HepG2 (cell line): ENCODE measurements at regions not wholly inside any gene's neighbourhood (a gene's known extent, or its start where the extent isn't known, plus 50 kb on each side); places are given as distances from the start of the nearest gene placed in this dataset.
A peak's percentile ranks its signal among the peaks of the same experiment; 100 is the strongest.

Source experiments
- ARNTL ChIP-seq: sonication (generic); formaldehyde crosslinking; IDR thresholded peaks from 2 replicates; pipeline ENCODE4 v1.4.0; 2020; ENCODE audit warnings: mild to moderate bottlenecking, missing genetic modification reagents
- HDAC6 ChIP-seq: fragments of 200-600 bp; sonication (generic); IDR thresholded peaks from 2 replicates; pipeline ENCODE4 v1.7.0; 2017; ENCODE audit warnings: mild to moderate bottlenecking, antibody characterized with exemption, low read length, low read depth
- HNRNPLL ChIP-seq: fragments of 200-400 bp; formaldehyde crosslinking; IDR thresholded peaks from 2 replicates; pipeline ENCODE4 v1.6.1; 2017; ENCODE audit warnings: mild to moderate bottlenecking, low read depth, low read length; ENCODE audit not compliant: poor library complexity, severe bottlenecking
- IRX3 ChIP-seq: sonication (generic); formaldehyde crosslinking; IDR thresholded peaks from 2 replicates; pipeline ENCODE4 v1.8.1; 2023; ENCODE audit warnings: mild to moderate bottlenecking, low read depth, missing genetic modification reagents, borderline replicate concordance
- KDM1A ChIP-seq: IDR thresholded peaks from 2 replicates; pipeline ENCODE4 v1.6.1; 2016; ENCODE audit warnings: missing compliant biosample characterization
- KDM3A ChIP-seq: IDR thresholded peaks from 2 replicates; pipeline ENCODE4 v1.6.1; 2018; ENCODE audit warnings: low read depth, missing compliant biosample characterization
- NFE2L1 ChIP-seq: sonication (generic); formaldehyde crosslinking; IDR thresholded peaks from 2 replicates; pipeline ENCODE4 v1.4.0; 2020; ENCODE audit warnings: missing genetic modification reagents, mild to moderate bottlenecking, borderline replicate concordance
- PCBP2 ChIP-seq: fragments of 200-400 bp; formaldehyde crosslinking; optimal IDR thresholded peaks from 2 replicates; pipeline ENCODE3; 2018; ENCODE audit warnings: low read length, low read depth; ENCODE audit not compliant: poor library complexity, severe bottlenecking
- RELA ChIP-seq: sonication (generic); formaldehyde crosslinking; IDR thresholded peaks from 2 replicates; pipeline ENCODE4 v1.4.0; 2020; ENCODE audit warnings: missing genetic modification reagents
- RFX1 ChIP-seq: fragments of 450-650 bp; IDR thresholded peaks from 2 replicates; pipeline ENCODE4 v1.6.1; 2017
- SMYD3 ChIP-seq: sonication (generic); formaldehyde crosslinking; IDR thresholded peaks from 2 replicates; pipeline ENCODE4 v1.8.1; 2023; ENCODE audit warnings: mild to moderate bottlenecking, missing genetic modification reagents
- SRSF9 ChIP-seq: fragments of 200-400 bp; formaldehyde crosslinking; IDR thresholded peaks from 2 replicates; pipeline ENCODE4 v1.6.1; 2018; ENCODE audit warnings: borderline replicate concordance, mild to moderate bottlenecking, low read depth, low read length; ENCODE audit not compliant: insufficient read depth, poor library complexity, severe bottlenecking
- STAG1 ChIP-seq: sonication (generic); formaldehyde crosslinking; IDR thresholded peaks from 2 replicates; pipeline ENCODE4 v1.4.0; 2020; ENCODE audit warnings: missing genetic modification reagents
- ZBTB34 ChIP-seq: sonication (generic); formaldehyde crosslinking; IDR thresholded peaks from 2 replicates; pipeline ENCODE4 v1.8.0; 2022; ENCODE audit warnings: mild to moderate bottlenecking, missing genetic modification reagents
- ZC3H13 ChIP-seq: sonication (generic); formaldehyde crosslinking; IDR thresholded peaks from 2 replicates; pipeline ENCODE4 v1.8.1; 2023; ENCODE audit warnings: mild to moderate bottlenecking, missing genetic modification reagents, moderate library complexity
- ZEB1 ChIP-seq: IDR thresholded peaks from 2 replicates; pipeline ENCODE4 v1.6.1; 2012; ENCODE audit warnings: mild to moderate bottlenecking, low read depth, inconsistent platforms; ENCODE audit not compliant: insufficient replicate concordance
- ZFP91 ChIP-seq: sonication (generic); formaldehyde crosslinking; IDR thresholded peaks from 2 replicates; pipeline ENCODE4 v1.9.0; 2022; ENCODE audit warnings: missing genetic modification reagents, mild to moderate bottlenecking, borderline replicate concordance
- ZMYM3 ChIP-seq: sonication (generic); formaldehyde crosslinking; IDR thresholded peaks from 2 replicates; pipeline ENCODE4 v1.5.1; 2020; ENCODE audit warnings: mild to moderate bottlenecking, missing genetic modification reagents
- ZNF737 ChIP-seq: sonication (generic); formaldehyde crosslinking; IDR thresholded peaks from 2 replicates; pipeline ENCODE4 v1.5.0; 2020; ENCODE audit warnings: missing genetic modification reagents, mild to moderate bottlenecking, borderline replicate concordance
- TF ChIP-seq, protein P1 (sequence below): sonication (generic); formaldehyde crosslinking; IDR thresholded peaks from 2 replicates; pipeline ENCODE4 v1.5.0; 2020; ENCODE audit warnings: missing genetic modification reagents
- TF ChIP-seq, protein P2 (sequence below): sonication (generic); formaldehyde crosslinking; IDR thresholded peaks from 2 replicates; pipeline ENCODE4 v1.5.0; 2020; ENCODE audit warnings: mild to moderate bottlenecking, missing genetic modification reagents, borderline replicate concordance
- TF ChIP-seq, protein P3 (sequence below): sonication (generic); formaldehyde crosslinking; IDR thresholded peaks from 2 replicates; pipeline ENCODE4 v1.5.1; 2020; ENCODE audit warnings: mild to moderate bottlenecking, moderate library complexity, missing genetic modification reagents

- TF ChIP-seq PCBP2 (no peak), IRX3 (CRISPR knock-in tag) (no peak), ZBTB34 (CRISPR knock-in tag) (no peak), NFE2L1 (CRISPR knock-in tag) (no peak), STAG1 (CRISPR knock-in tag) (0 out of 2 replicates have a peak, but pooled peaks have one; percentile 10), RFX1 (no peak), ZMYM3 (CRISPR knock-in tag) (peak; percentile 74), ZC3H13 (CRISPR knock-in tag) (no peak), SMYD3 (no peak), ZNF737 (no peak), KDM1A (CRISPR knock-in tag) (peak; percentile 25; the same call in 1 of the 2 replicates), ZFP91 (peak; percentile 46; the same call in 1 of the 2 replicates), RELA (no peak), SRSF9 (no peak), HNRNPLL (no peak), ZEB1 (no peak), HDAC6 (no peak), ARNTL (0 out of 2 replicates have a peak, but pooled peaks have one; percentile 27), KDM3A (CRISPR knock-in tag) (no peak)
- TF ChIP-seq, protein P1, sequence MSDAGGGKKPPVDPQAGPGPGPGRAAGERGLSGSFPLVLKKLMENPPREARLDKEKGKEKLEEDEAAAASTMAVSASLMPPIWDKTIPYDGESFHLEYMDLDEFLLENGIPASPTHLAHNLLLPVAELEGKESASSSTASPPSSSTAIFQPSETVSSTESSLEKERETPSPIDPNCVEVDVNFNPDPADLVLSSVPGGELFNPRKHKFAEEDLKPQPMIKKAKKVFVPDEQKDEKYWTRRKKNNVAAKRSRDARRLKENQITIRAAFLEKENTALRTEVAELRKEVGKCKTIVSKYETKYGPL, result no peak
- TF ChIP-seq, protein P2, sequence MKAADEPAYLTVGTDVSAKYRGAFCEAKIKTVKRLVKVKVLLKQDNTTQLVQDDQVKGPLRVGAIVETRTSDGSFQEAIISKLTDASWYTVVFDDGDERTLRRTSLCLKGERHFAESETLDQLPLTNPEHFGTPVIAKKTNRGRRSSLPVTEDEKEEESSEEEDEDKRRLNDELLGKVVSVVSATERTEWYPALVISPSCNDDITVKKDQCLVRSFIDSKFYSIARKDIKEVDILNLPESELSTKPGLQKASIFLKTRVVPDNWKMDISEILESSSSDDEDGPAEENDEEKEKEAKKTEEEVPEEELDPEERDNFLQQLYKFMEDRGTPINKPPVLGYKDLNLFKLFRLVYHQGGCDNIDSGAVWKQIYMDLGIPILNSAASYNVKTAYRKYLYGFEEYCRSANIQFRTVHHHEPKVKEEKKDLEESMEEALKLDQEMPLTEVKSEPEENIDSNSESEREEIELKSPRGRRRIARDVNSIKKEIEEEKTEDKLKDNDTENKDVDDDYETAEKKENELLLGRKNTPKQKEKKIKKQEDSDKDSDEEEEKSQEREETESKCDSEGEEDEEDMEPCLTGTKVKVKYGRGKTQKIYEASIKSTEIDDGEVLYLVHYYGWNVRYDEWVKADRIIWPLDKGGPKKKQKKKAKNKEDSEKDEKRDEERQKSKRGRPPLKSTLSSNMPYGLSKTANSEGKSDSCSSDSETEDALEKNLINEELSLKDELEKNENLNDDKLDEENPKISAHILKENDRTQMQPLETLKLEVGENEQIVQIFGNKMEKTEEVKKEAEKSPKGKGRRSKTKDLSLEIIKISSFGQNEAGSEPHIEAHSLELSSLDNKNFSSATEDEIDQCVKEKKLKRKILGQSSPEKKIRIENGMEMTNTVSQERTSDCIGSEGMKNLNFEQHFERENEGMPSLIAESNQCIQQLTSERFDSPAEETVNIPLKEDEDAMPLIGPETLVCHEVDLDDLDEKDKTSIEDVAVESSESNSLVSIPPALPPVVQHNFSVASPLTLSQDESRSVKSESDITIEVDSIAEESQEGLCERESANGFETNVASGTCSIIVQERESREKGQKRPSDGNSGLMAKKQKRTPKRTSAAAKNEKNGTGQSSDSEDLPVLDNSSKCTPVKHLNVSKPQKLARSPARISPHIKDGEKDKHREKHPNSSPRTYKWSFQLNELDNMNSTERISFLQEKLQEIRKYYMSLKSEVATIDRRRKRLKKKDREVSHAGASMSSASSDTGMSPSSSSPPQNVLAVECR (CRISPR knock-in tag), result no peak
- TF ChIP-seq, protein P3, sequence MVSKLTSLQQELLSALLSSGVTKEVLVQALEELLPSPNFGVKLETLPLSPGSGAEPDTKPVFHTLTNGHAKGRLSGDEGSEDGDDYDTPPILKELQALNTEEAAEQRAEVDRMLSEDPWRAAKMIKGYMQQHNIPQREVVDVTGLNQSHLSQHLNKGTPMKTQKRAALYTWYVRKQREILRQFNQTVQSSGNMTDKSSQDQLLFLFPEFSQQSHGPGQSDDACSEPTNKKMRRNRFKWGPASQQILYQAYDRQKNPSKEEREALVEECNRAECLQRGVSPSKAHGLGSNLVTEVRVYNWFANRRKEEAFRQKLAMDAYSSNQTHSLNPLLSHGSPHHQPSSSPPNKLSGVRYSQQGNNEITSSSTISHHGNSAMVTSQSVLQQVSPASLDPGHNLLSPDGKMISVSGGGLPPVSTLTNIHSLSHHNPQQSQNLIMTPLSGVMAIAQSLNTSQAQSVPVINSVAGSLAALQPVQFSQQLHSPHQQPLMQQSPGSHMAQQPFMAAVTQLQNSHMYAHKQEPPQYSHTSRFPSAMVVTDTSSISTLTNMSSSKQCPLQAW (CRISPR knock-in tag), result no peak
Measured at GRCh38 chr9:134264169-134264568, 62.1 kb upstream of the RXRA start (continued).
